ENCODE measurements at regions not wholly inside any gene's neighbourhood (a gene's known extent, or its start where the extent isn't known, plus 50 kb on each side); places are given as distances from the start of the nearest gene placed in this dataset.

DNA sequence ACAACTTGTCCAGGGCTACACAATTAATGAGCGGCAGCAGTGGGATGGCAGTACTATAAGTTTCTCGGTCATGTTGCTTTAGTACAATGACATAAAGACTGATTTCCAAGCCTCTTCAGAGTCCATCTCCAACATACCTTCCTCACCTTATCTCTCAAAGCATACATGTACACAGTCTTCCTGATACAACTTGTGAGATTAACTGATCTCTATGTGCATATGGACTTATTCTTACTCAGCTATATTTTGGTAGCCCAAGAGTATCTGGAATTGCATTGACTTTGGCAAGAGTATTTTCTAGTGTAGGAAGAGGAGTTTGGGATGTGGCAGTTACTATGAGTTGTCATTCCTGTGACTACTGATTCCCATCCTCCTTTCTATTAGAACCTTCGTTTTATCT lies 575.0 kb downstream of the EDEM1 start:
- TF ChIP-seq POLR2A (IDR thresholded peaks at IDR 0.05) = no peak
- no peak for TF ChIP-seq CTCF (IDR thresholded peaks at IDR 0.05)
- TF ChIP-seq POLR2AphosphoS5 (IDR thresholded peaks at IDR 0.05) = no peak
- no peak for TF ChIP-seq EP300 (IDR thresholded peaks at IDR 0.05)
